HepG2 (cell line): ENCODE measurements at regions not wholly inside any gene's neighbourhood (a gene's known extent, or its start where the extent isn't known, plus 50 kb on each side); places are given as distances from the start of the nearest gene placed in this dataset.

Experiments used
- CHD2 ChIP-seq: IDR thresholded peaks from 2 replicates; pipeline ENCODE4 v1.6.1; 2011; ENCODE audit warnings: low read depth, low read length, improper control_type of control experiment
- IKZF1 ChIP-seq: fragments of 450-650 bp; IDR thresholded peaks from 2 replicates; pipeline ENCODE4 v1.7.1; 2016
- KAT2B ChIP-seq: fragments of 150-350 bp; IDR thresholded peaks from 2 replicates; pipeline ENCODE4 v1.6.1; 2014; ENCODE audit warnings: low read depth, low read length, borderline replicate concordance
- MEF2D ChIP-seq: sonication (generic); formaldehyde crosslinking; IDR thresholded peaks from 2 replicates; pipeline ENCODE4 v1.5.1; 2020; ENCODE audit warnings: mild to moderate bottlenecking, missing genetic modification reagents
- MYC ChIP-seq: sonication (generic); formaldehyde crosslinking; IDR thresholded peaks from 2 replicates; pipeline ENCODE4 v1.9.0; 2021; ENCODE audit warnings: missing genetic modification reagents, borderline replicate concordance
- RBM22 ChIP-seq: fragments of 200-400 bp; formaldehyde crosslinking; optimal IDR thresholded peaks from 2 replicates; pipeline ENCODE3; 2017; ENCODE audit warnings: mild to moderate bottlenecking, low read length, moderate library complexity
- SETDB1 ChIP-seq: sonication (generic); formaldehyde crosslinking; IDR thresholded peaks from 2 replicates; pipeline ENCODE4 v1.5.1; 2020; ENCODE audit warnings: missing genetic modification reagents, mild to moderate bottlenecking, borderline replicate concordance
- SMARCE1 ChIP-seq: fragments of 450-650 bp; IDR thresholded peaks from 2 replicates; pipeline ENCODE4 v1.6.1; 2017; ENCODE audit warnings: borderline replicate concordance
- ZNF282 ChIP-seq: fragments of 450-650 bp; IDR thresholded peaks from 2 replicates; pipeline ENCODE4 v1.6.1; 2018; ENCODE audit not compliant: partially characterized antibody
- TF ChIP-seq, protein P1 (sequence below): sonication (generic); formaldehyde crosslinking; IDR thresholded peaks from 2 replicates; pipeline ENCODE4 v1.5.1; 2020; ENCODE audit warnings: missing genetic modification reagents, mild to moderate bottlenecking, borderline replicate concordance
- TF ChIP-seq, protein P2 (sequence below): sonication (generic); formaldehyde crosslinking; IDR thresholded peaks from 2 replicates; pipeline ENCODE4 v1.5.0; 2020; ENCODE audit warnings: mild to moderate bottlenecking, missing genetic modification reagents, moderate library complexity
- TF ChIP-seq, protein P3 (sequence below): IDR thresholded peaks from 2 replicates; pipeline ENCODE4 v1.6.1; 2012; ENCODE audit warnings: inconsistent platforms
- TF ChIP-seq, protein P4 (sequence below), 2 experiments: sonication (generic) in 1 of 2; formaldehyde crosslinking in 1 of 2; IDR thresholded peaks; 2 replicates each; pipeline versions ENCODE4 v1.4.0 to v1.6.1; 2018 to 2020; ENCODE audit warnings: missing genetic modification reagents in 2 of 2, borderline replicate concordance in 1 of 2, low read depth in 1 of 2, mild to moderate bottlenecking in 1 of 2, missing biosample characterization in 1 of 2
- TF ChIP-seq, protein P5 (sequence below): sonication (generic); formaldehyde crosslinking; IDR thresholded peaks from 2 replicates; pipeline ENCODE4 v1.5.0; 2020; ENCODE audit warnings: missing genetic modification reagents

DNA sequence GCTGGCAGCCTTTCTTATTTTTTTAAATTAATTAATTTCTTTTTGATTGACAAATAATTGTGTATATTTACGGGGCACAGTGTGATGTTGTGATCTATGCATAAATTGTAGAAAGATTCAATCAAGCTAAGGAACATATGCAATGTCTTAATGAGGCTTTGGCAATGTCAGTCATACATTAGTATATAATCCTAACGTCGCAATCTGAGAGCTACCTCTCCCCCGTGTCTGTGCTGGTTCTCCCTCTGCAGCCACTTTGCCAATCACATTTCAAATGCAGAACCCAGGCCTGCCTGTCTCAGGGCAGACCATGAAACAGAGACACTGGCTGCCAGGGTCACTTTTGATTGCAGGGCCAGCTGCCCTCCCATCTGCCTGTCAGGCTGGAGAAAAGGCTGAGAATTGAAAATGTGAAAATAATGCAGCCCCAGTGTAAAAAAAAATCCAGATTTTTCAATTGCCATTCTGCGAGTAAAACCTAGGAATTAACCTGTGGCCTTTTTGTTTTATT, 56.3 kb downstream of the SLC24A2 start:
- no peak for TF ChIP-seq SETDB1
- TF ChIP-seq, protein P1, sequence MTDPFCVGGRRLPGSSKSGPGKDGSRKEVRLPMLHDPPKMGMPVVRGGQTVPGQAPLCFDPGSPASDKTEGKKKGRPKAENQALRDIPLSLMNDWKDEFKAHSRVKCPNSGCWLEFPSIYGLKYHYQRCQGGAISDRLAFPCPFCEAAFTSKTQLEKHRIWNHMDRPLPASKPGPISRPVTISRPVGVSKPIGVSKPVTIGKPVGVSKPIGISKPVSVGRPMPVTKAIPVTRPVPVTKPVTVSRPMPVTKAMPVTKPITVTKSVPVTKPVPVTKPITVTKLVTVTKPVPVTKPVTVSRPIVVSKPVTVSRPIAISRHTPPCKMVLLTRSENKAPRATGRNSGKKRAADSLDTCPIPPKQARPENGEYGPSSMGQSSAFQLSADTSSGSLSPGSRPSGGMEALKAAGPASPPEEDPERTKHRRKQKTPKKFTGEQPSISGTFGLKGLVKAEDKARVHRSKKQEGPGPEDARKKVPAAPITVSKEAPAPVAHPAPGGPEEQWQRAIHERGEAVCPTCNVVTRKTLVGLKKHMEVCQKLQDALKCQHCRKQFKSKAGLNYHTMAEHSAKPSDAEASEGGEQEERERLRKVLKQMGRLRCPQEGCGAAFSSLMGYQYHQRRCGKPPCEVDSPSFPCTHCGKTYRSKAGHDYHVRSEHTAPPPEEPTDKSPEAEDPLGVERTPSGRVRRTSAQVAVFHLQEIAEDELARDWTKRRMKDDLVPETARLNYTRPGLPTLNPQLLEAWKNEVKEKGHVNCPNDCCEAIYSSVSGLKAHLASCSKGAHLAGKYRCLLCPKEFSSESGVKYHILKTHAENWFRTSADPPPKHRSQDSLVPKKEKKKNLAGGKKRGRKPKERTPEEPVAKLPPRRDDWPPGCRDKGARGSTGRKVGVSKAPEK (CRISPR knock-in tag): no peak
- no peak for TF ChIP-seq RBM22
- TF ChIP-seq, protein P2, sequence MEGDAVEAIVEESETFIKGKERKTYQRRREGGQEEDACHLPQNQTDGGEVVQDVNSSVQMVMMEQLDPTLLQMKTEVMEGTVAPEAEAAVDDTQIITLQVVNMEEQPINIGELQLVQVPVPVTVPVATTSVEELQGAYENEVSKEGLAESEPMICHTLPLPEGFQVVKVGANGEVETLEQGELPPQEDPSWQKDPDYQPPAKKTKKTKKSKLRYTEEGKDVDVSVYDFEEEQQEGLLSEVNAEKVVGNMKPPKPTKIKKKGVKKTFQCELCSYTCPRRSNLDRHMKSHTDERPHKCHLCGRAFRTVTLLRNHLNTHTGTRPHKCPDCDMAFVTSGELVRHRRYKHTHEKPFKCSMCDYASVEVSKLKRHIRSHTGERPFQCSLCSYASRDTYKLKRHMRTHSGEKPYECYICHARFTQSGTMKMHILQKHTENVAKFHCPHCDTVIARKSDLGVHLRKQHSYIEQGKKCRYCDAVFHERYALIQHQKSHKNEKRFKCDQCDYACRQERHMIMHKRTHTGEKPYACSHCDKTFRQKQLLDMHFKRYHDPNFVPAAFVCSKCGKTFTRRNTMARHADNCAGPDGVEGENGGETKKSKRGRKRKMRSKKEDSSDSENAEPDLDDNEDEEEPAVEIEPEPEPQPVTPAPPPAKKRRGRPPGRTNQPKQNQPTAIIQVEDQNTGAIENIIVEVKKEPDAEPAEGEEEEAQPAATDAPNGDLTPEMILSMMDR (CRISPR knock-in tag): no peak
- no peak for TF ChIP-seq MEF2D
- TF ChIP-seq, protein P3, sequence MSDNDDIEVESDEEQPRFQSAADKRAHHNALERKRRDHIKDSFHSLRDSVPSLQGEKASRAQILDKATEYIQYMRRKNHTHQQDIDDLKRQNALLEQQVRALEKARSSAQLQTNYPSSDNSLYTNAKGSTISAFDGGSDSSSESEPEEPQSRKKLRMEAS: no peak
- TF ChIP-seq IKZF1: no peak
- no peak for TF ChIP-seq CHD2
- TF ChIP-seq, protein P4, sequence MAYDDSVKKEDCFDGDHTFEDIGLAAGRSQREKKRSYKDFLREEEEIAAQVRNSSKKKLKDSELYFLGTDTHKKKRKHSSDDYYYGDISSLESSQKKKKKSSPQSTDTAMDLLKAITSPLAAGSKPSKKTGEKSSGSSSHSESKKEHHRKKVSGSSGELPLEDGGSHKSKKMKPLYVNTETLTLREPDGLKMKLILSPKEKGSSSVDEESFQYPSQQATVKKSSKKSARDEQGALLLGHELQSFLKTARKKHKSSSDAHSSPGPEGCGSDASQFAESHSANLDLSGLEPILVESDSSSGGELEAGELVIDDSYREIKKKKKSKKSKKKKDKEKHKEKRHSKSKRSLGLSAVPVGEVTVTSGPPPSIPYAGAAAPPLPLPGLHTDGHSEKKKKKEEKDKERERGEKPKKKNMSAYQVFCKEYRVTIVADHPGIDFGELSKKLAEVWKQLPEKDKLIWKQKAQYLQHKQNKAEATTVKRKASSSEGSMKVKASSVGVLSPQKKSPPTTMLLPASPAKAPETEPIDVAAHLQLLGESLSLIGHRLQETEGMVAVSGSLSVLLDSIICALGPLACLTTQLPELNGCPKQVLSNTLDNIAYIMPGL (CRISPR knock-in tag; IDR thresholded peaks at IDR 0.05; ENCODE audit: borderline replicate concordance in 1 of 2, low read depth in 1 of 2): no peak
- TF ChIP-seq SMARCE1: no peak
- no peak for TF ChIP-seq ZNF282
- no peak for TF ChIP-seq KAT2B
- TF ChIP-seq MYC (CRISPR knock-in tag): no peak
- TF ChIP-seq, protein P5, sequence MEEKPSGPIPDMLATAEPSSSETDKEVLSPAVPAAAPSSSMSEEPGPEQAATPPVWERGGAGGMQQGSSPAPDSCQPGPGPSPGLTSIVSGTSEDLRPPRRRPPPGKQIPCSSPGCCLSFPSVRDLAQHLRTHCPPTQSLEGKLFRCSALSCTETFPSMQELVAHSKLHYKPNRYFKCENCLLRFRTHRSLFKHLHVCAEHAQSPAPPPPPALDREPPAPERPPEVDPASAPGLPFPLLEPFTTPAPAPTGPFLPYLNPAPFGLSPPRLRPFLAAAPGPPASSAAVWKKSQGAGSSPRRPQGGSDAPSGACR (CRISPR knock-in tag): no peak
